IgD-negative memory B cell (primary cell): ENCODE measurements at regions not wholly inside any gene's neighbourhood (a gene's known extent, or its start where the extent isn't known, plus 50 kb on each side); places are given as distances from the start of the nearest gene placed in this dataset.
A peak's percentile ranks its signal among the peaks of the same experiment; 100 is the strongest.
"Not testable (repeated sequence)": the region's sequence is repeated elsewhere in the genome, so short reads cannot be mapped to it uniquely, and the experiment has no call there.

Experiments
- H3K27ac Mint-ChIP-seq, 3 donors: one replicate each; pipeline ENCODE4 v1.8.0; 2020 to 2022; ENCODE audit warnings: mild to moderate bottlenecking in 3 of 3, mixed read lengths in 3 of 3, moderate library complexity in 1 of 3
- H3K27me3 Mint-ChIP-seq: one replicate; pipeline ENCODE4 v1.8.0; 2021; ENCODE audit warnings: mixed read lengths
- H3K36me3 Mint-ChIP-seq: one replicate; pipeline ENCODE4 v1.8.0; 2020; ENCODE audit warnings: mild to moderate bottlenecking, mixed read lengths
- H3K4me1 Mint-ChIP-seq, 3 donors: one replicate each; pipeline ENCODE4 v1.8.0; 2020 to 2022; ENCODE audit warnings: mixed read lengths in 3 of 3, mild to moderate bottlenecking in 1 of 3
- H3K4me3 Mint-ChIP-seq, 4 donors: one replicate each; pipeline ENCODE4 v1.8.0; 2020 to 2022; ENCODE audit warnings: mild to moderate bottlenecking in 4 of 4, mixed read lengths in 4 of 4, moderate library complexity in 3 of 4
- H3K9me3 Mint-ChIP-seq, 3 donors: one replicate each; pipeline ENCODE4 v1.8.0; 2020 to 2021; ENCODE audit warnings: mixed read lengths in 3 of 3, mild to moderate bottlenecking in 1 of 3

DNA sequence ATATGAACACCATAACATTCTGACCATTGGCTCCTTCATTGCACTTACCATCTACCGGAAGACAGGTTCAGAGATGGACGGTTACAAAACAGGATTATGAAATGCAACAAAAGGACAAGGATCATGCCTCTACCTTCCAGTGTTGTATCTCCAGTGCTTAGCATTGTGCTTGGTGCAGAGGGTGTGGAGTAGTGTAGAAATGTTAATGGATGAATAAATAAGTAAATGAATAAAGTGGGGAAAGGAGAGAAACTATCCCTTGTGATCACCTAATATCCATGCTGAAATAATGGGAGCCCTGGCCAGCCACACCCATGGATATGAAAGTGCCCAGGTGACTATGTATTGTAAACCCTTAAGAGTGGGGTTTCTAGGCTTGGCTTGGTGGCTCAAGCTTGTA, 344.8 kb upstream of the LMCD1 start:
- Mint-ChIP-seq H3K36me3 (no peaks in the 10 kb centered on the region), H3K27ac (no peak overlapping the region), H3K27me3 (peaks cover 1% of the 10 kb centered on the region), H3K4me1 (no peaks in the 10 kb centered on the region), H3K9me3 (peaks cover 0 to 3% (median 1%) of the 10 kb centered on the region in 3 donors), H3K4me3 (no peak overlapping the region)

DNA sequence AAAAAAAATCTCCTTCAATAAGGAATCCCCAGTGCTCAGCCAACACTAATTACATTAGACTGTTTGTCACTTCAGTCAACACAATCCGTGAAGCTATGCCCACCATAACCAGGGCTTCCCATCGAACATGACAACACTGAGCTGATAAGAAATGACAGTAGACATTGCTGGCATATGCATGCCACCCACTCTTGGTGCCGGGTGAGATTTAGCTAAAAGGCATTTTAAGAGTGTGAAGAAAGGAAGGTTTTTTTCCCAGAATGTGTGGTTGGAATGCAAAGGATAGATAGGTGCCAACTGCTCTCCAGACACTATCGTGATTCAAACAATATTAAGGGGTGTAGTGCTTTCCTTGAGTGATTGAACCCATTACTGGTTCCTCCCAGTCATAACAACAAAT, 344.0 kb upstream of the LMCD1 start:
- Mint-ChIP-seq H3K27me3 (peaks cover 1% of the 10 kb centered on the region), H3K36me3 (no peaks in the 10 kb centered on the region), H3K27ac (no peak overlapping the region), H3K4me3 (no peak overlapping the region), H3K4me1 (no peaks in the 10 kb centered on the region), H3K9me3 (peaks cover 0 to 3% (median 1%) of the 10 kb centered on the region in 3 donors)

DNA sequence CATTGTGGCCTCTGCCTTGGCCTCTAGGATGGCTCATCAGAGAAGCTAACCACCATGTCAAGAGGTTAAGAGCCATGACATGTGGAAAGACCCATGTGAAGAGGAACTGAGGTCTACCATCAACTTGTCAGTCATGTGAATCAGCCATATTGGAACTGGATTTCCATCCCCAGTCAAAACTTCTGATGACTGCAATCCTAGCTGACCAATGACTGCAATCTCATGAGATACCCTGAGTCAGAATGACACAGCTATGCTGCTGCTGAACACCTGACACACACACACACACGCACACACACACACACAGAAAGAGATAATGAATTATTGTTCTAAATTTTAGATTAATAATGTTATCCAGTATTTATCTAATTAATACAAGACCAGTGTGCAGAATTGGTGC, 337.5 kb upstream of the LMCD1 start:
- Mint-ChIP-seq H3K4me1 (peaks cover 0 to 2% (median 0%) of the 10 kb centered on the region in 3 donors), H3K9me3 (peaks cover 0 to 7% (median 0%) of the 10 kb centered on the region in 3 donors), H3K27ac (no peak overlapping the region), H3K36me3 (no peaks in the 10 kb centered on the region), H3K27me3 (no peaks in the 10 kb centered on the region), H3K4me3 (no peak overlapping the region)

GRCh38 chr3:8166014-8166413, 335.6 kb upstream of the LMCD1 start:
- Mint-ChIP-seq H3K27ac (no peak overlapping the region), H3K36me3 (no peaks in the 10 kb centered on the region), H3K4me3 (no peak overlapping the region), H3K27me3 (no peaks in the 10 kb centered on the region), H3K4me1 (peaks cover 0 to 2% (median 0%) of the 10 kb centered on the region in 3 donors), H3K9me3 (peaks cover 0 to 7% (median 0%) of the 10 kb centered on the region in 3 donors)

- H3K27me3 Mint-ChIP-seq = peaks cover 2% of the 10 kb centered on the region
- peaks cover 0 to 7% (median 0%) of the 10 kb centered on the region in 3 donors for H3K9me3 Mint-ChIP-seq
- peaks cover 0 to 2% (median 0%) of the 10 kb centered on the region in 3 donors for H3K4me1 Mint-ChIP-seq
- H3K4me3 Mint-ChIP-seq = no peak overlapping the region
- no peaks in the 10 kb centered on the region for H3K36me3 Mint-ChIP-seq
- H3K27ac Mint-ChIP-seq = no peak overlapping the region
Measured at GRCh38 chr3:8170971-8171508, 330.6 kb upstream of the LMCD1 start.

DNA sequence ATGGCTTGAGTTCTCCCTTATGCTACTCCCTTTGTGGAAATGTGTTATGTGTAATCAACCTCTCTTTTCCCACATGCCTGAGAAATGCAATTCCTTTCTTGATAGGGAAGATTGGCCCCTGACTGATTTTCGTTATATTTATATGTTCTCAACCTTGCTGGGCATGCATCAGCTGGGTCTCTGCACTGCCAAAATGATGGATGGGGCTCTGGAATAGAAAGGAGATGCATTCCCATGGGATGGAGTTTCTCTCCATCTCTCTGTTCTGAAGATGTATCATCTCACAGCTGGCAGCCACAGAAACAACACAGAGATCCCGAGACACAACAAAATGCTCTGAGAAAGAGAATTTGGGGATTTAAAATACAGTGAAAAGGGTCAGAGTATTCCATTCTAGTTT, 327.7 kb upstream of the LMCD1 start:
- Mint-ChIP-seq H3K9me3 (no peaks in the 10 kb centered on the region), H3K4me3 (no peak overlapping the region), H3K27me3 (peaks cover 2% of the 10 kb centered on the region), H3K27ac (no peak overlapping the region), H3K4me1 (no peaks in the 10 kb centered on the region), H3K36me3 (no peaks in the 10 kb centered on the region)

GRCh38 chr3:8176759-8177483, 324.7 kb upstream of the LMCD1 start:
- not testable (repeated sequence) for H3K4me3 Mint-ChIP-seq, H3K36me3 Mint-ChIP-seq, H3K4me1 Mint-ChIP-seq, H3K9me3 Mint-ChIP-seq, H3K27ac Mint-ChIP-seq, H3K27me3 Mint-ChIP-seq

GRCh38 chr3:8178516-8178915, 323.1 kb upstream of the LMCD1 start:
- not testable (repeated sequence) for H3K4me3 Mint-ChIP-seq, H3K36me3 Mint-ChIP-seq, H3K9me3 Mint-ChIP-seq, H3K4me1 Mint-ChIP-seq, H3K27me3 Mint-ChIP-seq, H3K27ac Mint-ChIP-seq

GRCh38 chr3:8182904-8183303, 318.7 kb upstream of the LMCD1 start:
- H3K4me3 Mint-ChIP-seq = no peak overlapping the region
- no peaks in the 10 kb centered on the region for H3K27me3 Mint-ChIP-seq
- no peak overlapping the region for H3K27ac Mint-ChIP-seq
- H3K9me3 Mint-ChIP-seq = no peaks in the 10 kb centered on the region
- H3K36me3 Mint-ChIP-seq = no peaks in the 10 kb centered on the region
- peaks cover 0 to 9% (median 4%) of the 10 kb centered on the region in 3 donors for H3K4me1 Mint-ChIP-seq

DNA sequence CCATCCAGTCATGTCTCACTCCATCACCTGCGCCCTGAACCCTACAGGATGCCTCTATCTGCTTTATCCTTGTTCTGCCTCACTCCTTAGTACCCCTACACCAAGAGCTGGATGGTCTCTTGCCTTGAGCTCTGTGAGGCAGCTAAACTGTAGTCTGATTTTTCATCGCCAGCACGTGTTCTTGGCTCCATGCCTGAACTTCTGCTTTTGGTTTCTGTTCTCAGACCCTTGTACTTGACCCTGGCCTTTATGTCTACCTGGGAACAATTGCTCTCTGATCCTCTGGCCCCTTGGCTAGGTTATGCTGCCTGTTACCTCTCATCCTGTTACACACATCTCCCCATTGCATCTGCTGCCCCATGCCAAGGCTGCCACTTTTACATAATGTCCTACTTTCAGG, 318.0 kb upstream of the LMCD1 start:
- Mint-ChIP-seq H3K27ac (no peak overlapping the region), H3K4me3 (peak overlapping the region in 1 of 4 donors; percentile 9), H3K9me3 (no peaks in the 10 kb centered on the region), H3K36me3 (no peaks in the 10 kb centered on the region), H3K27me3 (peaks cover 2% of the 10 kb centered on the region), H3K4me1 (peaks cover 0 to 9% (median 4%) of the 10 kb centered on the region in 3 donors)

GRCh38 chr3:8186213-8186612, 315.4 kb upstream of the LMCD1 start:
- no peak overlapping the region for H3K4me3 Mint-ChIP-seq

DNA sequence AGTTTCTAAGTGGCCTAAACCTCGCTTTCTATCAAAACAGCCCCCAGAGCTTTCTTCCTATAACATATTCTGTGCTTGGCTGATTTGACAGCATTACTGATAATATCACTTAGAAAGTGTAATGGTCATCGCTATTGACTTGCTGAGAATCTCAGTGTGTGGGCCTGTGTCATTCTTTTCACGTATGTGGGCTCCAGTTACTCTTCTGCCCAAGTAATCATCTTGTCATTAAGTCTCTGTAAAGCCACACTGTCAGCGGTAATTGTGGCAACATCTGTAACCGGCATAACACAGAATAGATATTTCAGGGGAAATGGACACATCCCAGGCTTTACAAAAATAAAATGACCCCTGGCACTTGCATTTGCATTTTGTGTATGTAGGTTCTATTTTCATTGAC, 313.6 kb upstream of the LMCD1 start:
- peaks cover 0 to 9% (median 4%) of the 10 kb centered on the region in 3 donors for H3K4me1 Mint-ChIP-seq
- no peak overlapping the region for H3K4me3 Mint-ChIP-seq
- peaks cover 2% of the 10 kb centered on the region for H3K27me3 Mint-ChIP-seq
- peaks cover 0 to 7% (median 5%) of the 10 kb centered on the region in 3 donors for H3K9me3 Mint-ChIP-seq
- H3K36me3 Mint-ChIP-seq = no peaks in the 10 kb centered on the region
- H3K27ac Mint-ChIP-seq = no peak overlapping the region

More at GRCh38 chr3:8186213-8186612, 315.4 kb upstream of the LMCD1 start:
- peaks cover 0 to 9% (median 4%) of the 10 kb centered on the region in 3 donors for H3K4me1 Mint-ChIP-seq
- H3K27me3 Mint-ChIP-seq = peaks cover 2% of the 10 kb centered on the region
- peaks cover 0 to 7% (median 0%) of the 10 kb centered on the region in 3 donors for H3K9me3 Mint-ChIP-seq
- H3K27ac Mint-ChIP-seq = no peak overlapping the region
- no peaks in the 10 kb centered on the region for H3K36me3 Mint-ChIP-seq

- Mint-ChIP-seq H3K27me3 (peaks cover 2% of the 10 kb centered on the region), H3K4me1 (peaks cover 0 to 2% (median 0%) of the 10 kb centered on the region in 3 donors), H3K36me3 (no peaks in the 10 kb centered on the region), H3K4me3 (no peak overlapping the region), H3K27ac (no peak overlapping the region), H3K9me3 (peaks cover 0 to 7% (median 5%) of the 10 kb centered on the region in 3 donors)
Measured at GRCh38 chr3:8189051-8189450, 312.6 kb upstream of the LMCD1 start.

DNA sequence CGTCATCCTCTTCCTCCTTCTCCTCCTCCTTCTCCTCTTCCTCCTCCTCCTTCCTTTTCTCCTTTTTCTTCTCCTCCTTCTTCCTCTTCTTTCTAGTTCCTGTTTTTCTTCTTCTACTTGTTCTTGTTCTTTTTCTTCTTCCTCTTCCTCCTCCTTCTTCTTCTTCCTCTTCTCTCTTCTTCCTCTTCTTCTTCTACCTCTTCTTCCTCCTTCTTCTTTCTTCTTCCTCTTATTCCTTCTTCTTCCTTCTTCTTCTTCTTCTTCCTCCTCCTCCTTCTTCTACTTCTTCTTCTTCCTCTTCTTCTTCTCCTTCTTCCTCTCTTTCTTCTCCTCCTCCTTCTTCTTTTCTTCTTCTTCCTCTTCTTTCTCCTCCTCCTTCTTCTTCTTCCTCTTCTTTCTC, 310.2 kb upstream of the LMCD1 start:
- H3K4me3 Mint-ChIP-seq = no peak overlapping the region
- no peaks in the 10 kb centered on the region for H3K4me1 Mint-ChIP-seq

GRCh38 chr3:8197384-8197783, 304.2 kb upstream of the LMCD1 start:
- Mint-ChIP-seq H3K4me1 (no peaks in the 10 kb centered on the region), H3K36me3 (no peaks in the 10 kb centered on the region), H3K4me3 (no peak overlapping the region), H3K27me3 (peaks cover 3% of the 10 kb centered on the region), H3K9me3 (peaks cover 0 to 4% (median 0%) of the 10 kb centered on the region in 3 donors), H3K27ac (no peak overlapping the region)

More for the DNA sequence above, 310.2 kb upstream of the LMCD1 start:
- peaks cover 2% of the 10 kb centered on the region for H3K27me3 Mint-ChIP-seq
- no peaks in the 10 kb centered on the region for H3K36me3 Mint-ChIP-seq
- no peak overlapping the region for H3K27ac Mint-ChIP-seq
- H3K9me3 Mint-ChIP-seq = peaks cover 0 to 7% (median 7%) of the 10 kb centered on the region in 3 donors

GRCh38 chr3:8198605-8199004, 303.0 kb upstream of the LMCD1 start:
- Mint-ChIP-seq H3K9me3 (peaks cover 0 to 4% (median 0%) of the 10 kb centered on the region in 3 donors), H3K4me3 (no peak overlapping the region), H3K4me1 (no peaks in the 10 kb centered on the region), H3K27ac (no peak overlapping the region), H3K36me3 (no peaks in the 10 kb centered on the region), H3K27me3 (peaks cover 3% of the 10 kb centered on the region)
